ENCODE measurements at regions not wholly inside any gene's neighbourhood (a gene's known extent, or its start where the extent isn't known, plus 50 kb on each side); places are given as distances from the start of the nearest gene placed in this dataset.

DNA sequence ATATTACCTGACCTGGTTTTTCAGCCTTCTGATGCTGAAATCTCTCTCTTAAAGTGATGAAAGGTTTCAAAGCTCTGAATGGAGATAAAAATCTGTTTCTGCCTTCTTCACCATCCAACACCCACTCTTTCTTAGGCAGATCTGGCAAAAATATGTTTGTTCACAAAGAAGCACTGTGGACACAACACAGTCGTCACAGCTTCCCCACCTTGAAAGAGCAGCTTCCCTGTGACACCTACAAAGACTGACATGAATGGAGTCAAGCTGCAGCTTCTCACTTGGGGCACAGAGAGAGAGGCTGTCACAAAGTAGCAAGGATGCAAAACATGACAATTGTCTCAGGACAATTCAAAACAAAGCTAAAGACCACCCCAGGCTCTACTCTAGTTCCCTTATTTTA lies 86.5 kb downstream of the ICOS start:
- Histone ChIP-seq H3K4me3 (no peak overlapping the region), H3K79me2 (no peaks in the 10 kb centered on the region), H3K4me1 (ENCODE audit: insufficient read depth) (peaks cover 6% of the 10 kb centered on the region), H3K4me2 (no peak overlapping the region), H3K36me3 (replicated peaks; ENCODE audit: insufficient read depth, low read depth) (no peaks in the 10 kb centered on the region), H3K27me3 (no peaks in the 10 kb centered on the region), H3K9me2 (replicated peaks; ENCODE audit: insufficient read depth) (no peaks in the 10 kb centered on the region), H2AFZ (no peak overlapping the region), H3K27ac (no peak overlapping the region), H4K20me1 (ENCODE audit: insufficient read depth, poor library complexity, severe bottlenecking) (no peaks in the 10 kb centered on the region), H3K9me3 (ENCODE audit: low read depth) (no peaks in the 10 kb centered on the region)
- TF ChIP-seq, protein P1, sequence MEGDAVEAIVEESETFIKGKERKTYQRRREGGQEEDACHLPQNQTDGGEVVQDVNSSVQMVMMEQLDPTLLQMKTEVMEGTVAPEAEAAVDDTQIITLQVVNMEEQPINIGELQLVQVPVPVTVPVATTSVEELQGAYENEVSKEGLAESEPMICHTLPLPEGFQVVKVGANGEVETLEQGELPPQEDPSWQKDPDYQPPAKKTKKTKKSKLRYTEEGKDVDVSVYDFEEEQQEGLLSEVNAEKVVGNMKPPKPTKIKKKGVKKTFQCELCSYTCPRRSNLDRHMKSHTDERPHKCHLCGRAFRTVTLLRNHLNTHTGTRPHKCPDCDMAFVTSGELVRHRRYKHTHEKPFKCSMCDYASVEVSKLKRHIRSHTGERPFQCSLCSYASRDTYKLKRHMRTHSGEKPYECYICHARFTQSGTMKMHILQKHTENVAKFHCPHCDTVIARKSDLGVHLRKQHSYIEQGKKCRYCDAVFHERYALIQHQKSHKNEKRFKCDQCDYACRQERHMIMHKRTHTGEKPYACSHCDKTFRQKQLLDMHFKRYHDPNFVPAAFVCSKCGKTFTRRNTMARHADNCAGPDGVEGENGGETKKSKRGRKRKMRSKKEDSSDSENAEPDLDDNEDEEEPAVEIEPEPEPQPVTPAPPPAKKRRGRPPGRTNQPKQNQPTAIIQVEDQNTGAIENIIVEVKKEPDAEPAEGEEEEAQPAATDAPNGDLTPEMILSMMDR (IDR thresholded peaks at IDR 0.05; ENCODE audit: poor library complexity) = no peak
- TF ChIP-seq EZH2phosphoT487 (IDR thresholded peaks at IDR 0.05; ENCODE audit: low read depth, severe bottlenecking, unreplicated experiment) (no peak), EZH2 (IDR thresholded peaks at IDR 0.05; ENCODE audit: borderline replicate concordance) (no peak)
- no peak for DNase-seq (ENCODE audit: low spot score)
- WGBS (ENCODE audit: low lambda C conversion rate, missing lambda C conversion rate) = 70% methylated on average over 1 of the region's 1 CpG

DNA sequence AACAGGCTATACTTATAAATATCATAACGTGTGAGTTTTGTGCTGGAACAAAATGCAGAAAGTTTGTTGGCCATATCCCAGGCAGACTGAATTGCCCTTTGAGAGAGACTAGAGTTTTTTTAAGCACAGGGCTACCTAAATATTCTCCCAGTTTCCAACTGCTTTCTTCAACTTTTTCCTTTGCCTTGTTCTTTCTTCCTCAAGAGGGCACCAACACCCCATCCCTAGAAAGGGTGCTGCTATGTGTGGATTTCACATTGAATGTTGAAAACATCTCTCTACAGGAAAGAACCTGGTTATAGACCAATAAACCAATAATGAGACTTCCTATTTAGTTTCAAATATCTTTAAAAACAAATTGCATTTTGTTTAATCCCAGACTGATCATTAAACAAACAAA lies 87.9 kb downstream of the ICOS start:
- Histone ChIP-seq H3K79me2 (no peaks in the 10 kb centered on the region), H3K4me1 (ENCODE audit: insufficient read depth) (peaks cover 6% of the 10 kb centered on the region), H3K27ac (no peak overlapping the region), H2AFZ (no peak overlapping the region), H3K9me3 (ENCODE audit: low read depth) (no peaks in the 10 kb centered on the region), H4K20me1 (ENCODE audit: insufficient read depth, poor library complexity, severe bottlenecking) (no peaks in the 10 kb centered on the region), H3K36me3 (replicated peaks; ENCODE audit: insufficient read depth, low read depth) (no peaks in the 10 kb centered on the region), H3K4me2 (no peak overlapping the region), H3K4me3 (no peak overlapping the region), H3K9me2 (replicated peaks; ENCODE audit: insufficient read depth) (no peaks in the 10 kb centered on the region), H3K27me3 (no peaks in the 10 kb centered on the region)
- TF ChIP-seq, protein P1 (IDR thresholded peaks at IDR 0.05; ENCODE audit: poor library complexity) = peak; percentile 85
- no peak for TF ChIP-seq EZH2 (IDR thresholded peaks at IDR 0.05; ENCODE audit: borderline replicate concordance)
- TF ChIP-seq EZH2phosphoT487 (IDR thresholded peaks at IDR 0.05; ENCODE audit: low read depth, severe bottlenecking, unreplicated experiment) = no peak
- WGBS (ENCODE audit: low lambda C conversion rate, missing lambda C conversion rate) = 5% methylated on average over 1 of the region's 1 CpG
- DNase-seq (ENCODE audit: low spot score) = peak; percentile 63

DNA sequence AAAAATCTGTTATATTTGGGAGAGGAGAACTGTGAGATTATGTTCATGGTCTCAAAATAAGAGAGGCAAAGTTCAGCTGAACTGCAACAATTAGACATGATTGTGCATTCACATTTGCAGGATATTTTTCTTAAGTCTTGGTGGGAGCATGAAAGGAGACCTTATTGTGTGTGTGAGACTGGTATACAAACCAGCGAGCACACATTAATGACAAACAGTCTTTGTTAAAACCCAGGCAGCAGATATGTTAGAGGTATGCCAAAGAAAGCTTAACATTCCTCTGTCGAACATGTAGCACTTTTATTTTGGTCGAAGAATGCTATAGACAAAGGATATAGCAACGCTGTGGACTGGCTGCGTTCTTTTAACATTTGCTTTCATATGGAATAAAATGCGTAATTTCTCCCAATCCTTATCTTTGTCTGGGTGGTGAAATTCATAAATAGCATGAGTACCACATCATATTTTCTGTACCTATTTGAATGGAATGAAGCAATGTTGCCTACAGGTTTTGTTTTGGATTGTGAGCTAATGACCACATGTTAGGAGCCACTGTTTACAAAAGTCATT lies 88.4 kb downstream of the ICOS start:
- Histone ChIP-seq H3K4me1 (ENCODE audit: insufficient read depth) (peaks cover 6% of the 10 kb centered on the region), H3K4me3 (no peak overlapping the region), H3K36me3 (replicated peaks; ENCODE audit: insufficient read depth, low read depth) (no peaks in the 10 kb centered on the region), H3K27ac (no peak overlapping the region), H3K9me2 (replicated peaks; ENCODE audit: insufficient read depth) (no peaks in the 10 kb centered on the region), H3K4me2 (no peak overlapping the region), H3K9me3 (ENCODE audit: low read depth) (no peaks in the 10 kb centered on the region), H3K79me2 (no peaks in the 10 kb centered on the region), H3K27me3 (no peaks in the 10 kb centered on the region), H4K20me1 (ENCODE audit: insufficient read depth, poor library complexity, severe bottlenecking) (no peaks in the 10 kb centered on the region), H2AFZ (no peak overlapping the region)
- TF ChIP-seq, protein P1 (IDR thresholded peaks at IDR 0.05; ENCODE audit: poor library complexity) = no peak
- TF ChIP-seq EZH2 (IDR thresholded peaks at IDR 0.05; ENCODE audit: borderline replicate concordance) = no peak
- 58% methylated on average over 6 of the region's 6 CpGs for WGBS (ENCODE audit: low lambda C conversion rate, missing lambda C conversion rate)
- DNase-seq (ENCODE audit: low spot score) = no peak

DNA sequence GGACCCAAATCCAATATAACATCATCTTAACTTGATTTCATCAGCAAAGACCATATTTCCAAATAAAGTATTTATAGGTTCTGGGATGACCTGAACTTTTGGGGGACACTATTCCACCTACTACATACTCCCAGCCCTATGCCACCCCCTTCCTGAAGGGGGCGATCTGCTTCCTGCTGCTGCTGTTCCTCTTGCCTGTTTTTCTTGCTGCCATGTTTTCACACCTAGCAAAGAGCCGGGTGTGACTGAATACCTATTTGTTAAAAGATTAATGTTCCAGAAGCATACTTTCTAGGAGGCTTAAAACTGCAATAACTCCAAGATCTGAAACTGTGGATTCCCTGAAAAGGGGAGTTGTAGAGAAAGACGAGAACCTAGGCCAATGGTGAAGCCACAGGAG lies 89.7 kb downstream of the ICOS start:
- WGBS (ENCODE audit: low lambda C conversion rate, missing lambda C conversion rate) = 92% methylated on average over 3 of the region's 3 CpGs

More for the DNA sequence above, 89.7 kb downstream of the ICOS start:
- no peak for DNase-seq (ENCODE audit: low spot score)
- no peak overlapping the region for H3K4me3 ChIP-seq
- peaks cover 6% of the 10 kb centered on the region for H3K4me1 ChIP-seq (ENCODE audit: insufficient read depth)
- H3K4me2 ChIP-seq = no peak overlapping the region
- no peak for TF ChIP-seq EZH2phosphoT487 (IDR thresholded peaks at IDR 0.05; ENCODE audit: low read depth, severe bottlenecking, unreplicated experiment)
- TF ChIP-seq, protein P1 (IDR thresholded peaks at IDR 0.05; ENCODE audit: poor library complexity) = no peak
- TF ChIP-seq EZH2 (IDR thresholded peaks at IDR 0.05; ENCODE audit: borderline replicate concordance) = no peak
- H3K9me3 ChIP-seq (ENCODE audit: low read depth) = no peaks in the 10 kb centered on the region
- no peaks in the 10 kb centered on the region for H3K27me3 ChIP-seq
- H4K20me1 ChIP-seq (ENCODE audit: insufficient read depth, poor library complexity, severe bottlenecking) = no peaks in the 10 kb centered on the region
- no peak overlapping the region for H2AFZ ChIP-seq
- no peaks in the 10 kb centered on the region for H3K9me2 ChIP-seq (replicated peaks; ENCODE audit: insufficient read depth)
- no peaks in the 10 kb centered on the region for H3K79me2 ChIP-seq
- no peak overlapping the region for H3K27ac ChIP-seq
- H3K36me3 ChIP-seq (replicated peaks; ENCODE audit: insufficient read depth, low read depth) = no peaks in the 10 kb centered on the region
